Hepatic stellate cell (primary cell): ENCODE measurements at regions not wholly inside any gene's neighbourhood (a gene's known extent, or its start where the extent isn't known, plus 50 kb on each side); places are given as distances from the start of the nearest gene placed in this dataset.
"Not testable (repeated sequence)": the region's sequence is repeated elsewhere in the genome, so short reads cannot be mapped to it uniquely, and the experiment has no call there.

Source experiments
- DNase-seq: peaks from one replicate; pipeline ENCODE4 v3.0.0; 2011; ENCODE audit warnings: low spot score

- no peak for DNase-seq
Measured at GRCh38 chr5:3484836-3485235, 110.8 kb upstream of the IRX1 start.

- DNase-seq = no peak
Measured at GRCh38 chr5:3481175-3481574, 114.5 kb upstream of the IRX1 start.

GRCh38 chr5:3475674-3476073 lies 120.0 kb upstream of the IRX1 start:
- DNase-seq = no peak

- no peak for DNase-seq
Measured at GRCh38 chr5:3466392-3466791, 129.2 kb upstream of the IRX1 start.

- DNase-seq = no peak
Measured at GRCh38 chr5:3460416-3460815, 135.2 kb upstream of the IRX1 start.

GRCh38 chr5:3456121-3456681 lies 139.4 kb upstream of the IRX1 start:
- no peak for DNase-seq

GRCh38 chr5:3454028-3454427 lies 141.6 kb upstream of the IRX1 start:
- DNase-seq = not testable (repeated sequence)

- DNase-seq = no peak
Measured at GRCh38 chr5:3452622-3453021, 143.0 kb upstream of the IRX1 start.

GRCh38 chr5:3451961-3452360 lies 143.7 kb upstream of the IRX1 start:
- no peak for DNase-seq

GRCh38 chr5:3449481-3449880 lies 146.2 kb upstream of the IRX1 start:
- no peak for DNase-seq

- no peak for DNase-seq
Measured at GRCh38 chr5:3446410-3446809, 149.2 kb upstream of the IRX1 start.

- not testable (repeated sequence) for DNase-seq
Measured at GRCh38 chr5:3445517-3445916, 150.1 kb upstream of the IRX1 start.

GRCh38 chr5:3432135-3432534 lies 163.5 kb upstream of the IRX1 start:
- no peak for DNase-seq

GRCh38 chr5:3430691-3431090 lies 164.9 kb upstream of the IRX1 start:
- DNase-seq = no peak

GRCh38 chr5:3429962-3430361 lies 165.7 kb upstream of the IRX1 start:
- no peak for DNase-seq

GRCh38 chr5:3428334-3428733 lies 167.3 kb upstream of the IRX1 start:
- DNase-seq = no peak

- DNase-seq = no peak
Measured at GRCh38 chr5:3424946-3425345, 170.7 kb upstream of the IRX1 start.

GRCh38 chr5:3417376-3417943 lies 178.2 kb upstream of the IRX1 start:
- no peak for DNase-seq

- DNase-seq = no peak
Measured at GRCh38 chr5:3414371-3414770, 181.3 kb upstream of the IRX1 start.

- no peak for DNase-seq
Measured at GRCh38 chr5:3412146-3412545, 183.5 kb upstream of the IRX1 start.

- DNase-seq = no peak
Measured at GRCh38 chr5:3411363-3411762, 184.3 kb upstream of the IRX1 start.

GRCh38 chr5:3401635-3402034 lies 194.0 kb upstream of the IRX1 start:
- DNase-seq = no peak

GRCh38 chr5:3400659-3401058 lies 195.0 kb upstream of the IRX1 start:
- no peak for DNase-seq

- DNase-seq = no peak
Measured at GRCh38 chr5:3394891-3395599, 200.6 kb upstream of the IRX1 start.
